Left ventricle myocardium inferior (tissue), 1 donor: ENCODE measurements at regions not wholly inside any gene's neighbourhood (a gene's known extent, or its start where the extent isn't known, plus 50 kb on each side); places are given as distances from the start of the nearest gene placed in this dataset.

ENCODE experiments used
- DNase-seq: peaks from one replicate; pipeline ENCODE4 v3.0.0-alpha.2; 2020
- H3K27ac ChIP-seq: fragments of 200-600 bp; replicated peaks from 2 replicates; pipeline ENCODE4 v1.8.0; 2021
- H3K27me3 ChIP-seq: fragments of 200-600 bp; 2 replicates; pipeline ENCODE4 v1.8.0; 2021; ENCODE audit warnings: low read depth
- H3K36me3 ChIP-seq: fragments of 200-600 bp; 2 replicates; pipeline ENCODE4 v1.8.0; 2021
- H3K4me1 ChIP-seq: fragments of 200-600 bp; 2 replicates; pipeline ENCODE4 v1.8.0; 2021
- H3K4me3 ChIP-seq: fragments of 200-600 bp; 2 replicates; pipeline ENCODE4 v1.8.0; 2021; ENCODE audit warnings: mild to moderate bottlenecking, moderate library complexity
- H3K9me3 ChIP-seq: fragments of 200-600 bp; replicated peaks from 2 replicates; pipeline ENCODE4 v1.8.0; 2021
- CTCF ChIP-seq: fragments of 200-600 bp; IDR thresholded peaks from 2 replicates; pipeline ENCODE4 v1.8.0; 2021; ENCODE audit warnings: antibody characterized with exemption, mild to moderate bottlenecking, borderline replicate concordance
- intact Hi-C: fragments of 100-400 bp; cut with micrococcal nuclease; formaldehyde crosslinking; loops from one replicate; pipeline ENCODE4 v1.11.0; 2022
- donor health status: DM: no; HTN: yes; CAD: no; lungs with severe emphysema.

- no peak for DNase-seq
- Histone ChIP-seq H3K36me3 (no peaks in the 10 kb centered on the region), H3K4me3 (no peak overlapping the region), H3K4me1 (no peaks in the 10 kb centered on the region), H3K27ac (no peak overlapping the region), H3K27me3 (peaks cover 8% of the 10 kb centered on the region), H3K9me3 (no peaks in the 10 kb centered on the region)
- intact Hi-C loops = no loop called here
- TF ChIP-seq CTCF = no peak
These were observed 80.2 kb upstream of the GCFC2 start for GRCh38 chr2:75790814-75791467.

- peaks cover 8% of the 10 kb centered on the region for H3K27me3 ChIP-seq
- H3K9me3 ChIP-seq = no peaks in the 10 kb centered on the region
- no peaks in the 10 kb centered on the region for H3K4me1 ChIP-seq
- no peak overlapping the region for H3K4me3 ChIP-seq
- no peak for DNase-seq
- intact Hi-C loops = no loop called here
- no peak overlapping the region for H3K27ac ChIP-seq
- no peaks in the 10 kb centered on the region for H3K36me3 ChIP-seq
- TF ChIP-seq CTCF = no peak
These were observed 79.6 kb upstream of the GCFC2 start for GRCh38 chr2:75790121-75790813.

- Histone ChIP-seq H3K4me3 (no peak overlapping the region), H3K9me3 (no peaks in the 10 kb centered on the region), H3K27ac (no peak overlapping the region), H3K4me1 (no peaks in the 10 kb centered on the region), H3K27me3 (peaks cover 10% of the 10 kb centered on the region), H3K36me3 (no peaks in the 10 kb centered on the region)
- DNase-seq = no peak
- TF ChIP-seq CTCF = no peak
- intact Hi-C loops = no loop called here
These were observed 78.2 kb upstream of the GCFC2 start for GRCh38 chr2:75788902-75789301.

- Histone ChIP-seq H3K9me3 (no peaks in the 10 kb centered on the region), H3K4me3 (no peak overlapping the region), H3K27me3 (peaks cover 13% of the 10 kb centered on the region), H3K36me3 (no peaks in the 10 kb centered on the region), H3K27ac (no peak overlapping the region), H3K4me1 (no peaks in the 10 kb centered on the region)
- intact Hi-C loops = no loop called here
- DNase-seq = no peak
- no peak for TF ChIP-seq CTCF
These were observed 77.4 kb upstream of the GCFC2 start for GRCh38 chr2:75788154-75788553.

GRCh38 chr2:75787532-75788132 lies 76.9 kb upstream of the GCFC2 start:
- intact Hi-C loops = no loop called here
- no peak overlapping the region for H3K4me3 ChIP-seq
- no peak for DNase-seq
- peaks cover 8% of the 10 kb centered on the region for H3K27me3 ChIP-seq
- no peak overlapping the region for H3K27ac ChIP-seq
- no peaks in the 10 kb centered on the region for H3K4me1 ChIP-seq
- H3K36me3 ChIP-seq = no peaks in the 10 kb centered on the region
- H3K9me3 ChIP-seq = no peaks in the 10 kb centered on the region
- peak; percentile 55 for TF ChIP-seq CTCF
